Activated CD4-positive, alpha-beta T cell treated with anti-CD3 and anti-CD28 coated beads for 36 hours (primary cell): ENCODE measurements at regions not wholly inside any gene's neighbourhood (a gene's known extent, or its start where the extent isn't known, plus 50 kb on each side); places are given as distances from the start of the nearest gene placed in this dataset.

Experiments used
- ATAC-seq: fragments of 200-7000 bp; cut with Tn5 transposase; one replicate; pipeline ENCODE4 v1.10.0; 2021; ENCODE audit warnings: mild to moderate bottlenecking, moderate library complexity
- CTCF ChIA-PET: fragments of 350-600 bp; sonication (Branson Sonifier 250); formaldehyde crosslinking; loops from one replicate; lab custom pipeline; 2021; ENCODE audit warnings: antibody characterized with exemption; lab: Charles Lee
- POLR2A ChIA-PET: fragments of 350-600 bp; sonication (Branson Sonifier 250); formaldehyde crosslinking; loops from one replicate; lab custom pipeline; 2021; ENCODE audit warnings: antibody characterized with exemption, inconsistent platforms; lab: Charles Lee
- DNase-seq: peaks from one replicate; pipeline ENCODE4 v3.0.0-alpha.2; 2020
- H3K27ac Mint-ChIP-seq: one replicate; pipeline ENCODE4 v1.8.0; 2021; ENCODE audit warnings: mixed read lengths
- H3K27me3 Mint-ChIP-seq: one replicate; pipeline ENCODE4 v1.8.0; 2021; ENCODE audit warnings: mixed read lengths
- H3K36me3 Mint-ChIP-seq: one replicate; pipeline ENCODE4 v1.8.0; 2021; ENCODE audit warnings: low read depth, mixed read lengths
- H3K4me1 Mint-ChIP-seq: one replicate; pipeline ENCODE4 v1.8.0; 2021; ENCODE audit warnings: mixed read lengths
- H3K4me3 Mint-ChIP-seq: one replicate; pipeline ENCODE4 v1.8.0; 2021; ENCODE audit warnings: mild to moderate bottlenecking, moderate library complexity, mixed read lengths
- H3K9me3 Mint-ChIP-seq: one replicate; pipeline ENCODE4 v1.8.0; 2021; ENCODE audit warnings: low read depth, mixed read lengths
- intact Hi-C, 2 experiments: fragments of 100-400 bp; cut with DNase I in 1 of 2; cut with micrococcal nuclease in 1 of 2; formaldehyde crosslinking; loops; one replicate each; pipeline versions ENCODE4 v1.14.2 to v1.15.1; 2022 to 2024; cut with DNase I, micrococcal nuclease

DNA sequence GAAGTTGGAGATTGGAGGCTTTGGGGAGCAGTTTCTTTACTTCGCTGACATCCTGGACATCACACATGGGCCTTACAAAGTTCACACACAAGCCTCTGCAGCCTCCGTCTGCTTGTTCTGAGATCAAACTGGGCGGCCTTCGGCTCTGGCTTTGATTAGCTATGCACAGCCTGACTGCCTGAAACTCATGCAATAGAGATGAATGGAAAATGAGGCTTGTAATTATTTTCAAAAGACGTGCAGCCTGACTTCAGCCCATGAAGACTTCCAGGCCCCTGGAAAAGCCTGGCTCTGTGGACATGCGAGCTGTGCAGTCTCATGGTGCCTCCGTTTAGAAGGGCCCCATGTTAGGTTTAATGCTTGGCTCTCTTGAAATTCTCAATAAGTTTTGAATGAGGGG lies 480.5 kb upstream of the SULF2 start:
- Mint-ChIP-seq H3K27ac (no peak overlapping the region), H3K4me1 (no peaks in the 10 kb centered on the region), H3K4me3 (no peak overlapping the region), H3K27me3 (peaks cover 3% of the 10 kb centered on the region), H3K9me3 (no peaks in the 10 kb centered on the region), H3K36me3 (no peaks in the 10 kb centered on the region)
- intact Hi-C loops, result no loop called here
- DNase-seq (no peak), ATAC-seq (no peak)
- ChIA-PET POLR2A (no interaction called here), CTCF (interaction anchor here (0.5 to 0.6 kb wide), 2 partner anchors 270 to 460 kb away, joined by 3 read pairs; no protein-coding TSS in a partner anchor)

DNA sequence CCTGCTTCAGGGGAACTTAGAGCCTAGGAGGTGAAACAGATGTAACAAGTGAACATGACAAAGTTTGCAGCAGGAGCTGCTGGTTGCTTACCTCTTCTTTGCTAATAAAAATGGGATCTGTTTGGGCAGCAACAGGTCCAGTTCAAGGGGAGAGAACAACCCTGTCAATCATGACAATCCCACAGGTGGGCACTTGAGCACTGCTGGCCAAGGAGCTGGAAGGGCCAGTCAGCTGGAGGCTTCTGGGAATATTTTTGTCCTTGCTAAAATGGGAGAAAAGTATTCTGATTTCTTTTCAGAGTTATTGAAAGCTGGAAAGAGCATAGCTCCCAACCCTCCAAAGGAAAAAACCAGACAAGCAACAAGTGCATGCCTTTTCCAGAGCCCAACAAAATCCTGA lies 477.7 kb upstream of the SULF2 start:
- H3K4me1 Mint-ChIP-seq, result no peaks in the 10 kb centered on the region
- no peaks in the 10 kb centered on the region for H3K9me3 Mint-ChIP-seq
- intact Hi-C loops, result no loop called here
- no peaks in the 10 kb centered on the region for H3K36me3 Mint-ChIP-seq
- ChIA-PET CTCF (interaction anchor here (1.1 kb wide), 1 partner anchor 357 kb away, joined by 3 read pairs; no protein-coding TSS in a partner anchor), POLR2A (no interaction called here)
- ATAC-seq, result no peak
- H3K27me3 Mint-ChIP-seq, result no peaks in the 10 kb centered on the region
- no peak for DNase-seq
- no peak overlapping the region for H3K27ac Mint-ChIP-seq
- no peak overlapping the region for H3K4me3 Mint-ChIP-seq

GRCh38 chr20:48262466-48262865 lies 477.2 kb upstream of the SULF2 start:
- Mint-ChIP-seq H3K9me3 (no peaks in the 10 kb centered on the region), H3K27me3 (no peaks in the 10 kb centered on the region), H3K27ac (no peak overlapping the region), H3K36me3 (no peaks in the 10 kb centered on the region), H3K4me3 (no peak overlapping the region), H3K4me1 (no peaks in the 10 kb centered on the region)
- ChIA-PET POLR2A (no interaction called here), CTCF (interaction anchor here (1.1 kb wide), 1 partner anchor 358 kb away, joined by 3 read pairs; no protein-coding TSS in a partner anchor)
- ATAC-seq, result no peak
- intact Hi-C loops, result no loop called here
- no peak for DNase-seq

- DNase-seq (no peak), ATAC-seq (no peak)
- no peaks in the 10 kb centered on the region for H3K27me3 Mint-ChIP-seq
- H3K27ac Mint-ChIP-seq, result no peak overlapping the region
- POLR2A ChIA-PET, result no interaction called here
- no peaks in the 10 kb centered on the region for H3K36me3 Mint-ChIP-seq
- no peaks in the 10 kb centered on the region for H3K9me3 Mint-ChIP-seq
- H3K4me1 Mint-ChIP-seq, result no peaks in the 10 kb centered on the region
- intact Hi-C loops, result no loop called here
- no peak overlapping the region for H3K4me3 Mint-ChIP-seq
- CTCF ChIA-PET, result no interaction called here
Observed at GRCh38 chr20:48261398-48261910, 476.2 kb upstream of the SULF2 start.

GRCh38 chr20:48260129-48260756 lies 475.0 kb upstream of the SULF2 start:
- ChIA-PET CTCF (interaction anchor here (0.6 kb wide), 1 partner anchor 93 kb away, joined by 3 read pairs; no protein-coding TSS in a partner anchor), POLR2A (no interaction called here)
- Mint-ChIP-seq H3K27me3 (no peaks in the 10 kb centered on the region), H3K4me1 (no peaks in the 10 kb centered on the region), H3K36me3 (no peaks in the 10 kb centered on the region), H3K27ac (no peak overlapping the region), H3K9me3 (peaks cover 5% of the 10 kb centered on the region), H3K4me3 (no peak overlapping the region)
- ATAC-seq (no peak), DNase-seq (no peak)
- intact Hi-C loops, result no loop called here

GRCh38 chr20:48259456-48259855 lies 474.2 kb upstream of the SULF2 start:
- intact Hi-C loops, result no loop called here
- Mint-ChIP-seq H3K36me3 (no peaks in the 10 kb centered on the region), H3K27ac (no peak overlapping the region), H3K4me3 (no peak overlapping the region), H3K9me3 (peaks cover 5% of the 10 kb centered on the region), H3K27me3 (peaks cover 2% of the 10 kb centered on the region), H3K4me1 (no peaks in the 10 kb centered on the region)
- ChIA-PET POLR2A (no interaction called here), CTCF (interaction anchor here (0.6 kb wide), 1 partner anchor 94 kb away, joined by 3 read pairs; no protein-coding TSS in a partner anchor)
- no peak for DNase-seq
- ATAC-seq, result no peak

DNA sequence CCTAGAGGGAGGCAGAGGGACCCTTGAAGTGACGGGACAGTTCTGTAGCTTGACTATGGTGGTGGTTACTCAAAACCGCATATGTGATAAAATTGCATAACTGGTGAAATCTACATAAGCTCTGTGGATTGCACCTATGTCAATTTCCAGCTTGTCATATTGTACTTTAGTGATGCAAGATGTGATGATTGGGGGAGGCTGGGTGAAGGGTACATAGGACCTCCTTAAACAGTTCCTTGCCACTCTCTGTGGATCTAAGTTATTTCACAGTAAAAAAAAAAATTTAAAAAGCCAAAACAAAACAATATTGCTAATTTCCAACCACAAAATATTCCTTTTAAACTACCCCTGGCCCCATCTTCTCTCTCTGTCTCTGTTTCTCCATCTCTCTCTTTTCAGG lies 472.6 kb upstream of the SULF2 start:
- Mint-ChIP-seq H3K36me3 (no peaks in the 10 kb centered on the region), H3K27me3 (peaks cover 2% of the 10 kb centered on the region), H3K27ac (no peak overlapping the region), H3K4me3 (no peak overlapping the region), H3K9me3 (peaks cover 5% of the 10 kb centered on the region), H3K4me1 (no peaks in the 10 kb centered on the region)
- CTCF ChIA-PET, result interaction anchor here (1.1 kb wide), 1 partner anchor 28 kb away, joined by 3 read pairs; no protein-coding TSS in a partner anchor
- ATAC-seq (no peak), DNase-seq (no peak)
- intact Hi-C loops, result no loop called here
- POLR2A ChIA-PET, result no interaction called here

DNA sequence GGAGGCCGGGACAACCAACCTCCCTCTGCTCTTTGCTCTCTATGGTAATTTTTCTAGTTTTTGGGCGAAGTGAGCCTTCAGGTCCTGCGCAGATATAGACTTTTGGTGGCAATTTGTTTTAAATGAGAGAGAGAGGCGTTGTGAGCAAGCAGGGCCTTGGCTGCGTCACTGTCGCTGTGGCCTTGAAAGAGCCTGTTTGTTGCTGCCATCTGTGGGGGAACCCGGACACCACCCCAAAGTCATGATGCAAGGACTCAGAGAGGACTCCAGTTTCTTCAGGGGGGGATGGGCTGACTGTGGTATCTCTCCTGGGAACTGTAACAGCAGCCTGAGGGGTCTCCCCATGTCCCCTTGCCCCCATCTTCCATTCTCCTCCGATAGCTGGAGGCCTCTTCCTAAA lies 462.7 kb upstream of the SULF2 start:
- CTCF ChIA-PET, result no interaction called here
- Mint-ChIP-seq H3K9me3 (no peaks in the 10 kb centered on the region), H3K36me3 (no peaks in the 10 kb centered on the region), H3K4me3 (no peak overlapping the region), H3K27ac (no peak overlapping the region), H3K4me1 (no peaks in the 10 kb centered on the region), H3K27me3 (no peaks in the 10 kb centered on the region)
- no peak for DNase-seq
- POLR2A ChIA-PET, result no interaction called here
- no peak for ATAC-seq
- intact Hi-C loops, result no loop called here

DNA sequence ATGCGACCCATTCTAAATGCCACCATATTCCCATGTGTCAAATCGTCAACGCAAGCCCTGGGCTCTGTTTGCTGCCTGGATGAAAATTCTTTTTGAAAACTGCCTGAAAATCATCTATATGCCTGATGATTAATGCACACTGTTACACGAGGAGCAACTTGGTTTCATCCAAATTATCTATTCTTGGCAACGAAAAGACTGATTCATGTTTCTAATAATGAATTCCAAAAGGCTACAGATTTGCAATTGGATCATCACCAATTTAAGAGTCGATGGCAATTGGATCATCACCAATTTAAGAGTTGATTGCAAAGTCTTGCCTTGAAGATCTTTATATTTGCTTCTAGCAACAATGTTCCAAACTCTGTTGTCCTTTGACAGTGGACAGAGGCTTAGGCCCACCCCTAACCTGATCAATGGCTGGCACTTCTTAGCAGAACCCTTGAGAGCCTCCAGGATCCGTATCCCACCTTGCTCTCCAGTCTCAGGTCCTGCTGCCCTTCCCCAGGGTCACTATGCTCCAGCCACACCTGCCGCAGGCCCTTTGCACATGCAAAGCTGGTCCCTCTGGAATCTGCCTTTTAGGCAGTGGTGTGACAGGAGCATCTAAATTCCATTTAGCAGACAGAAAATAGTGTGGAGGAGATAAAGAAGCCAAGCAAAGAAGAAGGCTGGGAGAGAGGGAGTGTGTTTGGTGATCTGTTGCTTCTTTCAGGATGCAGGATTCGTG lies 460.9 kb upstream of the SULF2 start:
- Mint-ChIP-seq H3K4me1 (no peaks in the 10 kb centered on the region), H3K27me3 (no peaks in the 10 kb centered on the region), H3K36me3 (no peaks in the 10 kb centered on the region), H3K4me3 (no peak overlapping the region), H3K27ac (no peak overlapping the region), H3K9me3 (no peaks in the 10 kb centered on the region)
- ATAC-seq (no peak), DNase-seq (no peak)
- intact Hi-C loops, result no loop called here
- ChIA-PET POLR2A (no interaction called here), CTCF (no interaction called here)

DNA sequence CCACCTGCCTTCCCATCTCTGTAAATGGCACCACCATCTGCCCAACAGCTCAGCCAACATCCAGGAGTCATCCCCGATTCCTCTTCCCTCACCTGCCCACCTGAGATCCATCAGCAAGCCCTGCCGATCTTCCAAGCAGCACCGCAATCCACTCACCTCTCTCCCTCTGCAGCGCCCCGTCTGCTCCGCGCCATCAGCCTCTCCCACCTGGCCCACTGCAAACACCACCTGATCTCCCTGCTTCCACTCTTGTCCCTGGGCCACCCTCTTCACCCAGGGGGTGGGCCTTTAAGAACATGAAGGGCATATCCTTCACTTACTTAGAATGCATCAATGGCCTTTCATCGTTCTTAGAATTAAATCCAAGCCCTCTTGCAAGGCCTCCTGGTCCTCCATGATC lies 457.3 kb upstream of the SULF2 start:
- DNase-seq (no peak), ATAC-seq (no peak)
- no peaks in the 10 kb centered on the region for H3K4me1 Mint-ChIP-seq
- no peaks in the 10 kb centered on the region for H3K9me3 Mint-ChIP-seq
- intact Hi-C loops, result no loop called here
- CTCF ChIA-PET, result no interaction called here
- H3K27me3 Mint-ChIP-seq, result no peaks in the 10 kb centered on the region
- no peak overlapping the region for H3K4me3 Mint-ChIP-seq
- H3K27ac Mint-ChIP-seq, result no peak overlapping the region
- POLR2A ChIA-PET, result no interaction called here
- no peaks in the 10 kb centered on the region for H3K36me3 Mint-ChIP-seq

DNA sequence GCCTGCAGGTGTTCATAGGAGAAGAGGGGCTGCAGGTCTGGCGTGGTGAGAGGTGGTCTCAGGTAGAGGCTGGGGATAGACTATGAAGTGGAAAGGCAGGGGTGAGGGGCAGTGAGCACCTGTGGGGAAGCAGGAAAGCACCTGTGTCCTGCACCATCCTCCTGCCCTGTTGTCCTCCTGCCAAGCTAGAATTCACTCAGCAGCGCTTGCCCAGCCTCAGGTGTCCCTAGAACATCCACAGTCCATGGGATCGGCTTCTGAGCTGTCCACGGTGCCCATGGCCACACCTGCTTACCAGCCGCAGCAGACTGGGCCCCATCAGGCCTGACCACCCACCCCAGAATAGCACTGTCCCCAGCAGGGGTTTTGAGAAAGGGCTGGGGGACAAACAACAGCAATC lies 456.2 kb upstream of the SULF2 start:
- CTCF ChIA-PET, result no interaction called here
- no peaks in the 10 kb centered on the region for H3K9me3 Mint-ChIP-seq
- H3K4me1 Mint-ChIP-seq, result no peaks in the 10 kb centered on the region
- intact Hi-C loops, result no loop called here
- no peaks in the 10 kb centered on the region for H3K36me3 Mint-ChIP-seq
- H3K27ac Mint-ChIP-seq, result no peak overlapping the region
- POLR2A ChIA-PET, result no interaction called here
- no peak overlapping the region for H3K4me3 Mint-ChIP-seq
- DNase-seq, result no peak
- ATAC-seq, result no peak
- H3K27me3 Mint-ChIP-seq, result no peaks in the 10 kb centered on the region

GRCh38 chr20:48238781-48239180 lies 453.5 kb upstream of the SULF2 start:
- POLR2A ChIA-PET, result no interaction called here
- H3K9me3 Mint-ChIP-seq, result no peaks in the 10 kb centered on the region
- H3K36me3 Mint-ChIP-seq, result no peaks in the 10 kb centered on the region
- no peaks in the 10 kb centered on the region for H3K27me3 Mint-ChIP-seq
- CTCF ChIA-PET, result no interaction called here
- H3K4me3 Mint-ChIP-seq, result no peak overlapping the region
- DNase-seq (no peak), ATAC-seq (no peak)
- intact Hi-C loops, result no loop called here
- no peaks in the 10 kb centered on the region for H3K4me1 Mint-ChIP-seq
- no peak overlapping the region for H3K27ac Mint-ChIP-seq
